ENCODE measurements at regions not wholly inside any gene's neighbourhood (a gene's known extent, or its start where the extent isn't known, plus 50 kb on each side); places are given as distances from the start of the nearest gene placed in this dataset.

DNA sequence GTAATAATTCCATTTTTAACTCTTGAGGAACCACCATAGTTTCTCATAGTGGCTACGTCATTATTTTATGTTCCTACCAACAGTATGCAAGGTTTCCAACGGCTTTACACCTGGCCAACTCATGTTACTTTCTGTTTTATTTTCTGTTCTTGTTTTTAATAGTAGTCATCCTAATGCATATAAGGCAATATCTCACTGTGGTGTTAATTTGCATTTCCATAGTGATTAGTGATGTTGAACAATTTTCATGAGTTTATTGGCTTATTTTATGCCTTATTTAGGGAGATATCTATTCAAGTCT, 465.5 kb upstream of the KLF6 start:
- TF ChIP-seq EP300 (IDR thresholded peaks at IDR 0.05; ENCODE audit: borderline replicate concordance) (no peak), TEAD4 (IDR thresholded peaks at IDR 0.05) (no peak), TCF12 (IDR thresholded peaks at IDR 0.05; ENCODE audit: low read depth) (no peak)
- TF ChIP-seq, protein P1, sequence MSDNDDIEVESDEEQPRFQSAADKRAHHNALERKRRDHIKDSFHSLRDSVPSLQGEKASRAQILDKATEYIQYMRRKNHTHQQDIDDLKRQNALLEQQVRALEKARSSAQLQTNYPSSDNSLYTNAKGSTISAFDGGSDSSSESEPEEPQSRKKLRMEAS (IDR thresholded peaks at IDR 0.05) = no peak

DNA sequence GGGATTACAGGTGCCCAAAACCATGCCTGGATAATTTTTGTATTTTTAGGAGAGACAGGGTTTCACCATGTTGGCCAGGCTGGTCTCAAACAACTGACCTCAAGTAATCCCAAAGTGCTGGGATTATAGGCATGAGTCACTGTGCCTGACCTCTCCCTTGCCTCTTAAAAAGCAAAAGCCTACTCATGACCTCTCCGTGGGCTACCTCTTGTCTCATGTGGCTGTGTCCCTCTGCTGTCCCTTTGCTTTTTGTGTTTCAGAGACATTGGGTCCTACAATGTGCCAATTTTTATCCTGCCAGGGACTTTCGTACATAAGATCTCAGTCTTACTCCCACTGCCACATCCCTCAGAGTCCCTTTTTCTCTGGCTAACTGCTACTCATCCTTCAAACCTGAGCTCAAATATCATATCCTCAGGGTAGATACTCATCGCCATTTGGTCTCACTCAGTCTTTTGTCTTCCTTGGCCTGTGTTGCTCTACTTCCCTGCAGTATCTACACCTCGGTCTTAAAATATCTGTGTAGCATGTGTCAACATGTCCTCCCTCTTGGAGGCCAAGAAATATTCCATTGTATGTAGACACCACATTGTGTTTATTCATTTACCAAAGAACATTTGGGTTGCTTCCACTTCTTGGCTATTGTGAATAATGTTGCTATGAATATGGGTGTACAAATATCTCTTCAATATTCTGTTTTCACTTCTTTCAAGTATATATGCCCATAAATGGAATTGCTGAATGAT, 465.0 kb upstream of the KLF6 start:
- no peak for TF ChIP-seq YY1 (IDR thresholded peaks at IDR 0.05; ENCODE audit: low read depth)
- no peak for TF ChIP-seq TAF1 (IDR thresholded peaks at IDR 0.05; ENCODE audit: low read depth)
- TF ChIP-seq TEAD4 (IDR thresholded peaks at IDR 0.05) = no peak

DNA sequence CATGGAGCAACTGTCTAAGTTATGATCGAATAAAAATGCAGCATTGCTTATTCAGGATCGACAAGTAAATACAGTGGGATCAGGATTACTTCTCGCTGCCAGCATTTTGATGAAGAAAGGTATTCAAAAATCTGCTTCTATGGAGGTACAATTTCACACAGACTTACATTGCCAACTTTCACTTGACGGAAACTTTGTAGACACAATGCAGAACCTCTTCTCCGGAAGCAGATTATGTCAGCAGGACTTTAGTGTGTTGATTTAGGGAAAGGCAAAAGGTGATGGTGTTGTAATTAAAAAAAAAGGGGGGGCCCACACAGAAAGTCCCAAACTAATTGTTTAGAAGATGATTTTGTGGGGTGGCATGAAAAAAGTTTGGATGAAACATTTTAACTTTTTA, 462.4 kb upstream of the KLF6 start:
- no peak for TF ChIP-seq TEAD4 (IDR thresholded peaks at IDR 0.05)
- TF ChIP-seq RAD21 (IDR thresholded peaks at IDR 0.05; ENCODE audit: low read depth) = no peak
- TF ChIP-seq, protein P2, sequence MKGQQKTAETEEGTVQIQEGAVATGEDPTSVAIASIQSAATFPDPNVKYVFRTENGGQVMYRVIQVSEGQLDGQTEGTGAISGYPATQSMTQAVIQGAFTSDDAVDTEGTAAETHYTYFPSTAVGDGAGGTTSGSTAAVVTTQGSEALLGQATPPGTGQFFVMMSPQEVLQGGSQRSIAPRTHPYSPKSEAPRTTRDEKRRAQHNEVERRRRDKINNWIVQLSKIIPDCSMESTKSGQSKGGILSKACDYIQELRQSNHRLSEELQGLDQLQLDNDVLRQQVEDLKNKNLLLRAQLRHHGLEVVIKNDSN (IDR thresholded peaks at IDR 0.05) = no peak
- TF ChIP-seq YY1 (IDR thresholded peaks at IDR 0.05; ENCODE audit: low read depth) = no peak
- no peak for TF ChIP-seq EGR1 (IDR thresholded peaks at IDR 0.05)
- TF ChIP-seq, protein P3, sequence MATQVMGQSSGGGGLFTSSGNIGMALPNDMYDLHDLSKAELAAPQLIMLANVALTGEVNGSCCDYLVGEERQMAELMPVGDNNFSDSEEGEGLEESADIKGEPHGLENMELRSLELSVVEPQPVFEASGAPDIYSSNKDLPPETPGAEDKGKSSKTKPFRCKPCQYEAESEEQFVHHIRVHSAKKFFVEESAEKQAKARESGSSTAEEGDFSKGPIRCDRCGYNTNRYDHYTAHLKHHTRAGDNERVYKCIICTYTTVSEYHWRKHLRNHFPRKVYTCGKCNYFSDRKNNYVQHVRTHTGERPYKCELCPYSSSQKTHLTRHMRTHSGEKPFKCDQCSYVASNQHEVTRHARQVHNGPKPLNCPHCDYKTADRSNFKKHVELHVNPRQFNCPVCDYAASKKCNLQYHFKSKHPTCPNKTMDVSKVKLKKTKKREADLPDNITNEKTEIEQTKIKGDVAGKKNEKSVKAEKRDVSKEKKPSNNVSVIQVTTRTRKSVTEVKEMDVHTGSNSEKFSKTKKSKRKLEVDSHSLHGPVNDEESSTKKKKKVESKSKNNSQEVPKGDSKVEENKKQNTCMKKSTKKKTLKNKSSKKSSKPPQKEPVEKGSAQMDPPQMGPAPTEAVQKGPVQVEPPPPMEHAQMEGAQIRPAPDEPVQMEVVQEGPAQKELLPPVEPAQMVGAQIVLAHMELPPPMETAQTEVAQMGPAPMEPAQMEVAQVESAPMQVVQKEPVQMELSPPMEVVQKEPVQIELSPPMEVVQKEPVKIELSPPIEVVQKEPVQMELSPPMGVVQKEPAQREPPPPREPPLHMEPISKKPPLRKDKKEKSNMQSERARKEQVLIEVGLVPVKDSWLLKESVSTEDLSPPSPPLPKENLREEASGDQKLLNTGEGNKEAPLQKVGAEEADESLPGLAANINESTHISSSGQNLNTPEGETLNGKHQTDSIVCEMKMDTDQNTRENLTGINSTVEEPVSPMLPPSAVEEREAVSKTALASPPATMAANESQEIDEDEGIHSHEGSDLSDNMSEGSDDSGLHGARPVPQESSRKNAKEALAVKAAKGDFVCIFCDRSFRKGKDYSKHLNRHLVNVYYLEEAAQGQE (IDR thresholded peaks at IDR 0.05; ENCODE audit: low read depth) = no peak
- no peak for TF ChIP-seq CREB1 (IDR thresholded peaks at IDR 0.05; ENCODE audit: low read depth)
- no peak for TF ChIP-seq TAF1 (IDR thresholded peaks at IDR 0.05; ENCODE audit: low read depth)
- TF ChIP-seq TCF12 (IDR thresholded peaks at IDR 0.05; ENCODE audit: low read depth) = no peak
- no peak for TF ChIP-seq NFIC (IDR thresholded peaks at IDR 0.05)
- TF ChIP-seq EP300 (IDR thresholded peaks at IDR 0.05; ENCODE audit: borderline replicate concordance) = no peak
- TF ChIP-seq FOXM1 (IDR thresholded peaks at IDR 0.05; ENCODE audit: borderline replicate concordance, low read depth) = no peak

DNA sequence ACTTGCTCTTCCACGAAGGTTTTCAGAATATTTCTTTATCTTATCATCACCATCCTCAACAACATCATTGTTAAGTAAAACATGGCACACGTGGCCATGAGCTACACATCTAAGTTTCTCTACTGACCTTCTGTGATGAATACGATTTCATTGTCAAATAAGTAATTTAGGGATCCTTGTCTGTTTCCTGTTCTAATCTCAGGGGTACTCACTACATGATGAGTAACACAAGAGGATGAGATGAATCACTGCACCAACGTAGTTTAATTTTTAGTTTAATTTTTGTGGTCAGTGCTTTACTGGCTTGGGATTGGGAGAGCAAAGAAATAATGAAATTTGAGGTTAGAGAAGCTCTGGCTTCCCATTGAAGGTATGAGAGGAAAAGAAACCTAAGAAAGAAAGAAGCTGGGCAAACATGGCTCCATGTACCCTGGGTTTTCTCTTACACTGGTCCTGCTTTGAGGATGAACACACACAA, 461.9 kb upstream of the KLF6 start:
- TF ChIP-seq, protein P2 (IDR thresholded peaks at IDR 0.05) = no peak
- TF ChIP-seq FOXM1 (IDR thresholded peaks at IDR 0.05; ENCODE audit: borderline replicate concordance, low read depth) (no peak), NFIC (IDR thresholded peaks at IDR 0.05) (no peak)
- TF ChIP-seq, protein P1 (IDR thresholded peaks at IDR 0.05) = no peak

DNA sequence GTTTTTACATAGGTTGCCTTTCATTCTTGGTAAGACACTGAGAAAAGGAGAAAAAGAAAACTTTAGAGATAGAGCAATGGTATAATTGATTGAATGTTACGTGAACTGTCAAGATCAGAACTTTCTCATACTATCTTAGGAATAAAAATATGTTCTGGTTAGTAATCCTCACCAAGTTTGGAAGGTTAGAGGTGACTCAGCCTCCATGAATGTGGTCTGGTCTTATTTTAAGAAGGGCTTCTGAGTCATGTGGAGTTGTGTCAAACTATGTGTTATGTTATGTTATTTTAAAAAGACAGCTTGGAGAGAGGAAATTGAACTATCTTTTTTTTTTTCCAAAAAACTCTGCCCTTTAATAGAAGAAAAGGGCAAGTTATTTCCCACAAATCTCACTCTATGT, 458.6 kb upstream of the KLF6 start:
- TF ChIP-seq FOXM1 (IDR thresholded peaks at IDR 0.05; ENCODE audit: borderline replicate concordance, low read depth) (no peak), TCF12 (IDR thresholded peaks at IDR 0.05; ENCODE audit: low read depth) (no peak), TEAD4 (IDR thresholded peaks at IDR 0.05) (no peak), CREB1 (IDR thresholded peaks at IDR 0.05; ENCODE audit: low read depth) (no peak), RAD21 (IDR thresholded peaks at IDR 0.05; ENCODE audit: low read depth) (no peak), EP300 (IDR thresholded peaks at IDR 0.05; ENCODE audit: borderline replicate concordance) (no peak), TAF1 (IDR thresholded peaks at IDR 0.05; ENCODE audit: low read depth) (no peak), ZBTB7A (IDR thresholded peaks at IDR 0.05; ENCODE audit: low read depth) (no peak), EGR1 (IDR thresholded peaks at IDR 0.05) (no peak), CEBPB (IDR thresholded peaks at IDR 0.05) (no peak), YY1 (IDR thresholded peaks at IDR 0.05; ENCODE audit: low read depth) (no peak), NFIC (IDR thresholded peaks at IDR 0.05) (no peak)
- TF ChIP-seq, protein P1 (IDR thresholded peaks at IDR 0.05) = no peak
- TF ChIP-seq, protein P2 (IDR thresholded peaks at IDR 0.05) = no peak
- TF ChIP-seq, protein P3 (IDR thresholded peaks at IDR 0.05; ENCODE audit: low read depth) = no peak

DNA sequence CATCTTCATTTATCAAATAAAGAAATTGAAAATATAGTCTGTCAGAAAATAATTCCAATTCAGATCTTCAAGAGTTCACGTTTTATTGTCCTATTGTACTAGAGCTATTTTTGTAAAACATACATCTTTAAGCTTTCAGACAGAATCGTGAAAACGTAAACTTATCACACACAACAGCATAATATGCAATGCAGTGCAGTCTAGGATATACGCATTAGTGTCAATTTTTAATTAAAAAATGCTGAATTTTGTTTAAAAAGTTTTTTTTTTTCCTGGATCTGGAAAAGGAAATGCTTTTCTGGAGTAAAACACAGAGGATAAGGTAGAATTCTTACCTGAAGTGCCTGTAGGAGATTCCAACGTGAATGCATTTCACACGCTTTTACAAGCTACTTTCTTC, 458.2 kb upstream of the KLF6 start:
- TF ChIP-seq YY1 (IDR thresholded peaks at IDR 0.05; ENCODE audit: low read depth) = no peak
- TF ChIP-seq EP300 (IDR thresholded peaks at IDR 0.05; ENCODE audit: borderline replicate concordance) = no peak
- TF ChIP-seq ZBTB7A (IDR thresholded peaks at IDR 0.05; ENCODE audit: low read depth) = no peak
- no peak for TF ChIP-seq CREB1 (IDR thresholded peaks at IDR 0.05; ENCODE audit: low read depth)
- no peak for TF ChIP-seq NFIC (IDR thresholded peaks at IDR 0.05)
- TF ChIP-seq, protein P3 (IDR thresholded peaks at IDR 0.05; ENCODE audit: low read depth) = no peak
- TF ChIP-seq RAD21 (IDR thresholded peaks at IDR 0.05; ENCODE audit: low read depth) = no peak

All from Ishikawa (cell line).